ENCODE measurements at regions not wholly inside any gene's neighbourhood (a gene's known extent, or its start where the extent isn't known, plus 50 kb on each side); places are given as distances from the start of the nearest gene placed in this dataset.

DNA sequence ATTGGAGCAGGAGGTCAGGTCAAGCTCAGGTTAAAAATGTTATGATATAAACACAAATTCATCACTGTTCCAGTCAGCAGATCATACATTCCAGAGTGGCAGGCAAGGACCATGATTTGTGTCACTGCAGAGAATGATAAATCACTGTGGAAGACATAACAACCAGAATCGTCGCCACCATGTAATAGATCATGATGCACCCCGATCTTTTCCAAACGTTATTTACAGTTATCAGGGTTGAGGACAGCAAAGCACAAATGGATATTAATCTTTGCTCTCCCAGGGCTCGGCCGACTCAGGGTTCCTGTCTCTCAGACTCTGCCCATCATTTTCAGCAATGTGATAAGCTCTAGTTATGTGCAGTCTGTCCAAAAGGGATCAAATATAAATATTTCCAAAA, 122.7 kb downstream of the ZBTB18 start:
- TF ChIP-seq, protein P1, sequence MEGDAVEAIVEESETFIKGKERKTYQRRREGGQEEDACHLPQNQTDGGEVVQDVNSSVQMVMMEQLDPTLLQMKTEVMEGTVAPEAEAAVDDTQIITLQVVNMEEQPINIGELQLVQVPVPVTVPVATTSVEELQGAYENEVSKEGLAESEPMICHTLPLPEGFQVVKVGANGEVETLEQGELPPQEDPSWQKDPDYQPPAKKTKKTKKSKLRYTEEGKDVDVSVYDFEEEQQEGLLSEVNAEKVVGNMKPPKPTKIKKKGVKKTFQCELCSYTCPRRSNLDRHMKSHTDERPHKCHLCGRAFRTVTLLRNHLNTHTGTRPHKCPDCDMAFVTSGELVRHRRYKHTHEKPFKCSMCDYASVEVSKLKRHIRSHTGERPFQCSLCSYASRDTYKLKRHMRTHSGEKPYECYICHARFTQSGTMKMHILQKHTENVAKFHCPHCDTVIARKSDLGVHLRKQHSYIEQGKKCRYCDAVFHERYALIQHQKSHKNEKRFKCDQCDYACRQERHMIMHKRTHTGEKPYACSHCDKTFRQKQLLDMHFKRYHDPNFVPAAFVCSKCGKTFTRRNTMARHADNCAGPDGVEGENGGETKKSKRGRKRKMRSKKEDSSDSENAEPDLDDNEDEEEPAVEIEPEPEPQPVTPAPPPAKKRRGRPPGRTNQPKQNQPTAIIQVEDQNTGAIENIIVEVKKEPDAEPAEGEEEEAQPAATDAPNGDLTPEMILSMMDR (IDR thresholded peaks at IDR 0.05; ENCODE audit: low read length): no peak
- no peak for TF ChIP-seq EZH2 (IDR thresholded peaks at IDR 0.05; ENCODE audit: borderline replicate concordance, low read length)
